Left lung (tissue), 4 donors: ENCODE measurements at regions not wholly inside any gene's neighbourhood (a gene's known extent, or its start where the extent isn't known, plus 50 kb on each side); places are given as distances from the start of the nearest gene placed in this dataset.

Source experiments
- ATAC-seq: fragments of 200-7000 bp; cut with Tn5 transposase; one replicate; pipeline ENCODE4 v1.9.1; 2020; ENCODE audit warnings: moderate library complexity
- DNase-seq, 4 donors: peaks; one replicate each; pipeline ENCODE4 v3.0.0-alpha.2; 2013 to 2020
- H3K27ac ChIP-seq, 2 donors: fragments of 200-600 bp; sonication (generic) in 1 of 2; one replicate each; pipeline versions ENCODE4 v1.5.0 to v1.8.0; 2020 to 2021
- H3K27me3 ChIP-seq, 2 donors: fragments of 200-600 bp; sonication (generic) in 1 of 2; one replicate each; pipeline versions ENCODE4 v1.5.0 to v1.8.0; 2020 to 2021
- H3K36me3 ChIP-seq, 2 donors: fragments of 200-600 bp; sonication (generic) in 1 of 2; one replicate each; pipeline versions ENCODE4 v1.5.0 to v1.8.0; 2020 to 2021
- H3K4me1 ChIP-seq, 2 donors: fragments of 200-600 bp; one replicate each; pipeline ENCODE4 v1.8.0; 2021
- H3K4me3 ChIP-seq, 2 donors: fragments of 200-600 bp; sonication (generic) in 1 of 2; one replicate each; pipeline versions ENCODE4 v1.5.0 to v1.8.0; 2020 to 2021; ENCODE audit warnings: mild to moderate bottlenecking in 1 of 2
- H3K9me3 ChIP-seq, 2 donors: fragments of 200-600 bp; sonication (generic) in 1 of 2; one replicate each; pipeline versions ENCODE4 v1.5.0 to v1.8.0; 2020 to 2021
- intact Hi-C, 2 donors: fragments of 100-400 bp; cut with DNase I; formaldehyde crosslinking; loops; one replicate each; pipeline versions ENCODE4 v1.11.2 to v1.14.2; 2022
- TF ChIP-seq, protein P1 (sequence below), 2 donors: fragments of 200-600 bp; sonication (generic) in 1 of 2; IDR thresholded peaks; one replicate each; pipeline versions ENCODE4 v1.5.0 to v1.8.0; 2021; ENCODE audit warnings: antibody characterized with exemption in 2 of 2
- donor health status: DM: no; HTN: yes; CAD: no.
- donor health status: DM: no; HTN: no; CAD: no.

DNA sequence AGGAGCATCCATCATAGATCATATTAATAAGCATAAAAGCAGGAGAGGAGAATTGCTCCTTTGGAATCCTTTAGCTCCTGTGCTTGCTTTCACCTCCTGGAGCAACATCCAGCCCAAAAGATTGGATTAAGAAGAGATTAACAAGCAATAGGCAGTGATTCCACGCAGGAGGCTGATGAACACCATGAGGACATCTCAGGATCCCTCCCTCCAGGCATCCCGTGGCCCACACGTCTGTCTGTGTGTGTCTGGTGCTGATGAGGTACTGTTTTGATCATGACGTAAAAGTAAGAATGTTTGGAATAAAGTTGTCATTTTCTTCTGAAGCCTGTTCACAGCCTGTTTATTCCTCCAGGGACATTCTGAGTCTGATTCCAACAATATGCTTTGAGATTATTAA, 185.5 kb upstream of the MYLIP start:
- H3K36me3 ChIP-seq, result no peaks in the 10 kb centered on the region
- H3K27ac ChIP-seq, result no peak overlapping the region
- intact Hi-C loops, result no loop called here
- no peaks in the 10 kb centered on the region for H3K27me3 ChIP-seq
- ATAC-seq (no peak), DNase-seq (no peak)
- TF ChIP-seq, protein P1, sequence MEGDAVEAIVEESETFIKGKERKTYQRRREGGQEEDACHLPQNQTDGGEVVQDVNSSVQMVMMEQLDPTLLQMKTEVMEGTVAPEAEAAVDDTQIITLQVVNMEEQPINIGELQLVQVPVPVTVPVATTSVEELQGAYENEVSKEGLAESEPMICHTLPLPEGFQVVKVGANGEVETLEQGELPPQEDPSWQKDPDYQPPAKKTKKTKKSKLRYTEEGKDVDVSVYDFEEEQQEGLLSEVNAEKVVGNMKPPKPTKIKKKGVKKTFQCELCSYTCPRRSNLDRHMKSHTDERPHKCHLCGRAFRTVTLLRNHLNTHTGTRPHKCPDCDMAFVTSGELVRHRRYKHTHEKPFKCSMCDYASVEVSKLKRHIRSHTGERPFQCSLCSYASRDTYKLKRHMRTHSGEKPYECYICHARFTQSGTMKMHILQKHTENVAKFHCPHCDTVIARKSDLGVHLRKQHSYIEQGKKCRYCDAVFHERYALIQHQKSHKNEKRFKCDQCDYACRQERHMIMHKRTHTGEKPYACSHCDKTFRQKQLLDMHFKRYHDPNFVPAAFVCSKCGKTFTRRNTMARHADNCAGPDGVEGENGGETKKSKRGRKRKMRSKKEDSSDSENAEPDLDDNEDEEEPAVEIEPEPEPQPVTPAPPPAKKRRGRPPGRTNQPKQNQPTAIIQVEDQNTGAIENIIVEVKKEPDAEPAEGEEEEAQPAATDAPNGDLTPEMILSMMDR (IDR thresholded peaks at IDR 0.05), result no peak
- no peak overlapping the region for H3K4me3 ChIP-seq
- H3K4me1 ChIP-seq, result no peaks in the 10 kb centered on the region
- H3K9me3 ChIP-seq, result no peaks in the 10 kb centered on the region

DNA sequence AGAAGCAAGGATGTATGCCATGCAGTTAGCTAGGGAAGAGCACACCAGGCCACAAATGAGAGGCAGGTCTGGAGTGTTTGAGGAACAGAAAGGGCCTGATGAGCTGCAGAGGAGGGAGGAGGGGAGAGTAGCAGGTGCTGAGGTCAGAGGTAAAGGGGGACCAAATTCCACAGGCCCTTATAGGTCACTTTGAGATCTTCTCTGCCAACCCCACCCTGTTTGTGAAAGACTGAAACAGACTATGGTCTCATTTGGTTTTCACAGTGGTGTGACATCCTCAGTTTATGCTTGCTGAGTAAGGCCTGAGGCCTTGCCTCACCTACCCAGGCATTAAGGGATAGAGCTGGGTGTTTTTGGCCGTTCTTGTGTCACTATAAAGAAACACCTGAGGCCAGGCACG, 187.7 kb upstream of the MYLIP start:
- Histone ChIP-seq H3K27ac (no peak overlapping the region), H3K27me3 (no peaks in the 10 kb centered on the region), H3K9me3 (peaks cover 0 to 6% of the 10 kb centered on the region in 2 donors), H3K4me1 (no peaks in the 10 kb centered on the region), H3K4me3 (no peak overlapping the region), H3K36me3 (no peaks in the 10 kb centered on the region)
- TF ChIP-seq, protein P1 (IDR thresholded peaks at IDR 0.05), result no peak
- ATAC-seq, result no peak
- intact Hi-C loops, result no loop called here
- DNase-seq, result no peak

DNA sequence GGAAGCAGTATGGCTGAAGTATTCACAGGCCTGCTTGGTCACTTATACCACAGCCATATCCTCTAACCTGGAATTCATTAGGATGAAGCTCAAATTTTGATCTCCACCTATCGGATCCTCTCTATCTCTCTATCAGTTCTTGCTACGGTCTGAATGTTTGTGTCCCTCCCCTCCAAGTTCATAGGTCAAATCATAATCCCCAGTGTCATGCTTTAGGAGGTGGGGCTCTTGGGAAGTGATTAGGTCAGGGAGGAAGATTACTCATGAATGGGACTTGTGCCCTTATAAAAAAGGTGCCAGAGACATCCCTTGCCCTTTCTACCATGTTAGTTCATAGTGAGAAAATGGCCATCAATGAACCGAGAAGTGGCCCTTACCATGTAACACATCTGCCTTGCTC, 190.8 kb upstream of the MYLIP start:
- H3K4me3 ChIP-seq, result no peak overlapping the region
- H3K36me3 ChIP-seq, result no peaks in the 10 kb centered on the region
- ATAC-seq, result no peak
- TF ChIP-seq, protein P1 (IDR thresholded peaks at IDR 0.05), result no peak
- H3K27me3 ChIP-seq, result no peaks in the 10 kb centered on the region
- intact Hi-C loops, result no loop called here
- no peak for DNase-seq
- H3K4me1 ChIP-seq, result no peaks in the 10 kb centered on the region
- no peak overlapping the region for H3K27ac ChIP-seq
- H3K9me3 ChIP-seq, result peaks cover 0 to 6% of the 10 kb centered on the region in 2 donors

DNA sequence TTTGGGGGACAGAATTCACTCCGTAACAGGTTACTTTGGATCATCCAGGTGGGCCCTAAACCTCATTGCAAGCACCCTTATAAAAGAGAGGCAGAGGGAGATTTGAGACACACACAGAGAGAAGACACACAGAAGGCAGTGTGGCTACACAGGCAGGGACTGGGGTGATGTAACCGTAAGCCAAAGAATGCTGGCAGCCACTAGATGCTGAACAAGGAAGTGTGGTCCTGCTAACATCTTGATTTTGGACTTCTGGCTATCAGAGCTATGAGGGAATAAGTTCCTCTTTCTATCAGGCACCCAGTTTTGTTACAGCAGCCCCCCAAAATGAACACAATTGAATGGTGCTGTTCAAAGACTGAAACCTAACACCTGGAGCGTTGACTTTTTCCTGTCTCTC, 191.3 kb upstream of the MYLIP start:
- DNase-seq (no peak), ATAC-seq (no peak)
- intact Hi-C loops, result no loop called here
- TF ChIP-seq, protein P1 (IDR thresholded peaks at IDR 0.05), result no peak
- no peak overlapping the region for H3K27ac ChIP-seq
- no peaks in the 10 kb centered on the region for H3K4me1 ChIP-seq
- peaks cover 0 to 9% of the 10 kb centered on the region in 2 donors for H3K9me3 ChIP-seq
- no peaks in the 10 kb centered on the region for H3K36me3 ChIP-seq
- no peak overlapping the region for H3K4me3 ChIP-seq
- no peaks in the 10 kb centered on the region for H3K27me3 ChIP-seq

DNA sequence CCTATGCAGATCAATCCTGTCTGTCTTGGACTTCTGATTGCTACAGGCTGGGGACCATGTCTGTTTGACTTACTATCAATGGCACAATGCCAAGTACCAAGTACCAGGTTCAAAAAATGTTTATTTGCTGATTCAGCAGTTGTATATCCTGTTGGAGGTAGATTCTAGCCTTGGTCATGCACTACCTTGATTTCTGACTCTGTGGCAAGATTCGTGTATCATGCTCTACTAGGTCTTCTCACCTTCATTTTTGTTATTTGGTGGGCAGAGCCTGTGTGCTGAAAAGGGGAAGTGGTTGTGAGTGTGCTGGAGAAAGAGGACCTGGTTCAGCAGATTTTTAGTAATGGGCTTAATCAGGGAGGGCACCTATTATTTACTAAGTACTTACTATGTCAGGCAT, 192.4 kb upstream of the MYLIP start:
- Histone ChIP-seq H3K36me3 (no peaks in the 10 kb centered on the region), H3K9me3 (peaks cover 0 to 20% of the 10 kb centered on the region in 2 donors), H3K27ac (no peak overlapping the region), H3K4me1 (no peaks in the 10 kb centered on the region), H3K4me3 (no peak overlapping the region), H3K27me3 (no peaks in the 10 kb centered on the region)
- TF ChIP-seq, protein P1 (IDR thresholded peaks at IDR 0.05), result no peak
- ATAC-seq (no peak), DNase-seq (no peak)
- intact Hi-C loops, result no loop called here
